ENCODE measurements at regions not wholly inside any gene's neighbourhood (a gene's known extent, or its start where the extent isn't known, plus 50 kb on each side); places are given as distances from the start of the nearest gene placed in this dataset.
"Not testable (repeated sequence)": the region's sequence is repeated elsewhere in the genome, so short reads cannot be mapped to it uniquely, and the experiment has no call there.

- H3K27me3 ChIP-seq (ENCODE audit: insufficient read depth, insufficient read length); DNase-seq (ENCODE audit: low read depth, low spot score); H3K36me3 ChIP-seq (ENCODE audit: insufficient read depth, insufficient read length, low read length); H3K9ac ChIP-seq (ENCODE audit: insufficient read length, low read depth); H3K4me1 ChIP-seq (ENCODE audit: insufficient read depth, insufficient read length); H3K9me3 ChIP-seq (ENCODE audit: insufficient read depth, low read length); H3K4me3 ChIP-seq (ENCODE audit: insufficient read length, low read depth): not testable (repeated sequence)
These were observed 607.7 kb downstream of the RPIA start for GRCh38 chr2:89299196-89299595.

GRCh38 chr2:89305623-89306022 lies 614.1 kb downstream of the RPIA start:
- DNase-seq (ENCODE audit: low read depth, low spot score); H3K27me3 ChIP-seq (ENCODE audit: insufficient read depth, insufficient read length); H3K36me3 ChIP-seq (ENCODE audit: insufficient read depth, insufficient read length, low read length); H3K4me3 ChIP-seq (ENCODE audit: insufficient read length, low read depth); H3K9ac ChIP-seq (ENCODE audit: insufficient read length, low read depth); H3K4me1 ChIP-seq (ENCODE audit: insufficient read depth, insufficient read length); H3K9me3 ChIP-seq (ENCODE audit: insufficient read depth, low read length): not testable (repeated sequence)

- H3K4me1 ChIP-seq (ENCODE audit: insufficient read depth, insufficient read length): not testable (repeated sequence)
These were observed 615.6 kb downstream of the RPIA start for GRCh38 chr2:89306869-89307637.

GRCh38 chr2:89318990-89319389 lies 627.5 kb downstream of the RPIA start:
- not testable (repeated sequence) for DNase-seq (ENCODE audit: low read depth, low spot score); H3K4me1 ChIP-seq (ENCODE audit: insufficient read depth, insufficient read length); H3K27me3 ChIP-seq (ENCODE audit: insufficient read depth, insufficient read length); H3K9ac ChIP-seq (ENCODE audit: insufficient read length, low read depth); H3K9me3 ChIP-seq (ENCODE audit: insufficient read depth, low read length); H3K36me3 ChIP-seq (ENCODE audit: insufficient read depth, insufficient read length, low read length); H3K4me3 ChIP-seq (ENCODE audit: insufficient read length, low read depth)

More at GRCh38 chr2:89306869-89307637, 615.6 kb downstream of the RPIA start:
- not testable (repeated sequence) for H3K4me3 ChIP-seq (ENCODE audit: insufficient read length, low read depth); H3K9me3 ChIP-seq (ENCODE audit: insufficient read depth, low read length); H3K9ac ChIP-seq (ENCODE audit: insufficient read length, low read depth); H3K27me3 ChIP-seq (ENCODE audit: insufficient read depth, insufficient read length); DNase-seq (ENCODE audit: low read depth, low spot score); H3K36me3 ChIP-seq (ENCODE audit: insufficient read depth, insufficient read length, low read length)

- not testable (repeated sequence) for H3K9ac ChIP-seq (ENCODE audit: insufficient read length, low read depth); H3K4me3 ChIP-seq (ENCODE audit: insufficient read length, low read depth); H3K27me3 ChIP-seq (ENCODE audit: insufficient read depth, insufficient read length); H3K36me3 ChIP-seq (ENCODE audit: insufficient read depth, insufficient read length, low read length); H3K9me3 ChIP-seq (ENCODE audit: insufficient read depth, low read length); DNase-seq (ENCODE audit: low read depth, low spot score); H3K4me1 ChIP-seq (ENCODE audit: insufficient read depth, insufficient read length)
These were observed 634.4 kb downstream of the RPIA start for GRCh38 chr2:89325894-89326293.

- not testable (repeated sequence) for DNase-seq (ENCODE audit: low read depth, low spot score); H3K4me1 ChIP-seq (ENCODE audit: insufficient read depth, insufficient read length); H3K9me3 ChIP-seq (ENCODE audit: insufficient read depth, low read length); H3K9ac ChIP-seq (ENCODE audit: insufficient read length, low read depth); H3K27me3 ChIP-seq (ENCODE audit: insufficient read depth, insufficient read length); H3K4me3 ChIP-seq (ENCODE audit: insufficient read length, low read depth); H3K36me3 ChIP-seq (ENCODE audit: insufficient read depth, insufficient read length, low read length)
These were observed 635.0 kb downstream of the RPIA start for GRCh38 chr2:89326455-89326854.

- H3K27me3 ChIP-seq (ENCODE audit: insufficient read depth, insufficient read length); H3K36me3 ChIP-seq (ENCODE audit: insufficient read depth, insufficient read length, low read length); DNase-seq (ENCODE audit: low read depth, low spot score); H3K4me1 ChIP-seq (ENCODE audit: insufficient read depth, insufficient read length); H3K4me3 ChIP-seq (ENCODE audit: insufficient read length, low read depth); H3K9ac ChIP-seq (ENCODE audit: insufficient read length, low read depth); H3K9me3 ChIP-seq (ENCODE audit: insufficient read depth, low read length): not testable (repeated sequence)
These were observed 637.3 kb downstream of the RPIA start for GRCh38 chr2:89328790-89329189.

Data from NT2/D1 (cell line).